ENCODE measurements at regions not wholly inside any gene's neighbourhood (a gene's known extent, or its start where the extent isn't known, plus 50 kb on each side); places are given as distances from the start of the nearest gene placed in this dataset.

GRCh38 chr9:26551971-26552370 is 340.6 kb downstream of the CAAP1 start:
- no peak for ATAC-seq (ENCODE audit: low read depth)
- Histone ChIP-seq H3K4me1 (ENCODE audit: insufficient read depth, poor library complexity, severe bottlenecking) (no peaks in the 10 kb centered on the region), H3K27me3 (ENCODE audit: insufficient read depth, poor library complexity, severe bottlenecking) (no peaks in the 10 kb centered on the region), H3K9me3 (ENCODE audit: severe bottlenecking) (no peaks in the 10 kb centered on the region), H3K36me3 (ENCODE audit: low read depth) (no peaks in the 10 kb centered on the region), H3K27ac (ENCODE audit: poor library complexity, severe bottlenecking) (no peak overlapping the region), H3K4me3 (ENCODE audit: severe bottlenecking) (no peak overlapping the region)
- DNase-seq (ENCODE audit: low spot score) = no peak
- TF ChIP-seq CTCF (IDR thresholded peaks at IDR 0.05; ENCODE audit: poor library complexity, severe bottlenecking) = no peak

GRCh38 chr9:26551451-26551850 is 341.2 kb downstream of the CAAP1 start:
- H3K36me3 ChIP-seq (ENCODE audit: low read depth) = no peaks in the 10 kb centered on the region
- TF ChIP-seq CTCF (IDR thresholded peaks at IDR 0.05; ENCODE audit: poor library complexity, severe bottlenecking) = no peak
- no peak overlapping the region for H3K27ac ChIP-seq (ENCODE audit: poor library complexity, severe bottlenecking)
- no peaks in the 10 kb centered on the region for H3K4me1 ChIP-seq (ENCODE audit: insufficient read depth, poor library complexity, severe bottlenecking)
- no peak for ATAC-seq (ENCODE audit: low read depth)
- H3K4me3 ChIP-seq (ENCODE audit: severe bottlenecking) = no peak overlapping the region
- H3K27me3 ChIP-seq (ENCODE audit: insufficient read depth, poor library complexity, severe bottlenecking) = no peaks in the 10 kb centered on the region
- no peaks in the 10 kb centered on the region for H3K9me3 ChIP-seq (ENCODE audit: severe bottlenecking)
- no peak for DNase-seq (ENCODE audit: low spot score)

GRCh38 chr9:26548781-26549290 is 343.8 kb downstream of the CAAP1 start:
- Histone ChIP-seq H3K4me3 (ENCODE audit: severe bottlenecking) (no peak overlapping the region), H3K27me3 (ENCODE audit: insufficient read depth, poor library complexity, severe bottlenecking) (no peaks in the 10 kb centered on the region), H3K9me3 (ENCODE audit: severe bottlenecking) (no peaks in the 10 kb centered on the region), H3K4me1 (ENCODE audit: insufficient read depth, poor library complexity, severe bottlenecking) (no peaks in the 10 kb centered on the region), H3K36me3 (ENCODE audit: low read depth) (no peaks in the 10 kb centered on the region), H3K27ac (ENCODE audit: poor library complexity, severe bottlenecking) (no peak overlapping the region)
- no peak for TF ChIP-seq CTCF (IDR thresholded peaks at IDR 0.05; ENCODE audit: poor library complexity, severe bottlenecking)
- DNase-seq (ENCODE audit: low spot score) = no peak
- ATAC-seq (ENCODE audit: low read depth) = no peak

- no peaks in the 10 kb centered on the region for H3K4me1 ChIP-seq (ENCODE audit: insufficient read depth, poor library complexity, severe bottlenecking)
- ATAC-seq (ENCODE audit: low read depth) (no peak), DNase-seq (ENCODE audit: low spot score) (no peak)
- TF ChIP-seq CTCF (IDR thresholded peaks at IDR 0.05; ENCODE audit: poor library complexity, severe bottlenecking) = no peak
- H3K36me3 ChIP-seq (ENCODE audit: low read depth) = no peaks in the 10 kb centered on the region
- H3K27ac ChIP-seq (ENCODE audit: poor library complexity, severe bottlenecking) = no peak overlapping the region
- H3K9me3 ChIP-seq (ENCODE audit: severe bottlenecking) = no peaks in the 10 kb centered on the region
- no peak overlapping the region for H3K4me3 ChIP-seq (ENCODE audit: severe bottlenecking)
- H3K27me3 ChIP-seq (ENCODE audit: insufficient read depth, poor library complexity, severe bottlenecking) = no peaks in the 10 kb centered on the region
Measured at GRCh38 chr9:26539867-26540493, 352.6 kb downstream of the CAAP1 start.

- ATAC-seq (ENCODE audit: low read depth) = no peak
- Histone ChIP-seq H3K9me3 (ENCODE audit: severe bottlenecking) (no peaks in the 10 kb centered on the region), H3K36me3 (ENCODE audit: low read depth) (no peaks in the 10 kb centered on the region), H3K27ac (ENCODE audit: poor library complexity, severe bottlenecking) (no peak overlapping the region), H3K4me1 (ENCODE audit: insufficient read depth, poor library complexity, severe bottlenecking) (no peaks in the 10 kb centered on the region), H3K27me3 (ENCODE audit: insufficient read depth, poor library complexity, severe bottlenecking) (no peaks in the 10 kb centered on the region), H3K4me3 (ENCODE audit: severe bottlenecking) (no peak overlapping the region)
- no peak for TF ChIP-seq CTCF (IDR thresholded peaks at IDR 0.05; ENCODE audit: poor library complexity, severe bottlenecking)
- no peak for DNase-seq (ENCODE audit: low spot score)
Measured at GRCh38 chr9:26537211-26537610, 355.4 kb downstream of the CAAP1 start.

Measured in RWPE2 (cell line).